Esophagus muscularis mucosa (tissue), 4 donors: ENCODE measurements at regions not wholly inside any gene's neighbourhood (a gene's known extent, or its start where the extent isn't known, plus 50 kb on each side); places are given as distances from the start of the nearest gene placed in this dataset.

Source experiments
- DNase-seq: peaks from one replicate; pipeline ENCODE4 v3.0.0-alpha.2; 2017; ENCODE audit errors: extremely low spot score
- H3K27ac ChIP-seq, 4 donors: fragments of 200-600 bp; sonication (generic); replicated peaks in 1 of 4; 1 replicate in 3 of 4; 2 replicates in 1 of 4; pipeline ENCODE4 v1.5.1; 2016 to 2019; ENCODE audit warnings: mild to moderate bottlenecking in 1 of 4
- H3K27me3 ChIP-seq, 4 donors: fragments of 200-600 bp; sonication (generic); one replicate each; pipeline versions ENCODE4 v1.5.1 to v1.6.0; 2016 to 2019
- H3K36me3 ChIP-seq, 4 donors: fragments of 200-600 bp; sonication (generic); one replicate each; pipeline ENCODE4 v1.5.1; 2016 to 2019
- H3K4me1 ChIP-seq, 4 donors: fragments of 200-600 bp; sonication (generic); one replicate each; pipeline ENCODE4 v1.5.1; 2016 to 2019
- H3K4me3 ChIP-seq, 4 donors: fragments of 200-600 bp; sonication (generic); 1 replicate in 2 of 4; 2 replicates in 2 of 4; pipeline ENCODE4 v1.5.1; 2016 to 2019; ENCODE audit warnings: mild to moderate bottlenecking in 4 of 4, moderate library complexity in 1 of 4
- H3K9me3 ChIP-seq, 4 donors: fragments of 200-600 bp; sonication (generic); 1 replicate in 3 of 4; 2 replicates in 1 of 4; pipeline ENCODE4 v1.5.1; 2016 to 2019
- CTCF ChIP-seq, 3 experiments: fragments of 200-600 bp in 2 of 3; fragments of 450-650 bp in 1 of 3; sonication (generic) in 2 of 3; IDR thresholded peaks; one replicate each; pipeline ENCODE4 v1.5.1; 2017 to 2019; ENCODE audit warnings: antibody characterized with exemption in 3 of 3, mild to moderate bottlenecking in 2 of 3, moderate library complexity in 1 of 3
- EP300 ChIP-seq: sonication (generic); formaldehyde crosslinking; IDR thresholded peaks from one replicate; pipeline ENCODE4 v1.6.1; 2017; ENCODE audit warnings: antibody characterized with exemption
- POLR2A ChIP-seq: fragments of 450-650 bp; IDR thresholded peaks from one replicate; pipeline ENCODE4 v1.6.1; 2017; ENCODE audit warnings: antibody characterized with exemption, moderate library complexity, mild to moderate bottlenecking, low read depth
- POLR2AphosphoS5 ChIP-seq, 2 donors: sonication (generic); formaldehyde crosslinking; IDR thresholded peaks; one replicate each; pipeline ENCODE4 v1.6.1; 2017; ENCODE audit warnings: antibody characterized with exemption in 2 of 2
- WGBS: methylation state at CpG from one replicate; pipeline ENCODE4 v1.1.5; 2018; 5-methylcytosine and 5-hydroxymethylcytosine counted together
- intact Hi-C: fragments of 100-400 bp; cut with DNase I; formaldehyde crosslinking; loops from one replicate; pipeline ENCODE4 v1.15.1; 2023

GRCh38 chr2:180203972-180204371, 196.9 kb upstream of the CWC22 start:
- Histone ChIP-seq H3K9me3 (no peaks in the 10 kb centered on the region), H3K36me3 (no peaks in the 10 kb centered on the region), H3K4me1 (peaks cover 0 to 26% (median 18%) of the 10 kb centered on the region in 4 donors), H3K4me3 (no peak overlapping the region), H3K27me3 (no peaks in the 10 kb centered on the region), H3K27ac (no peak overlapping the region)
- 81% methylated on average over 2 of the region's 2 CpGs for WGBS
- TF ChIP-seq POLR2A = no peak
- TF ChIP-seq POLR2AphosphoS5 (IDR thresholded peaks at IDR 0.05) = no peak
- TF ChIP-seq EP300 = no peak
- no peak for TF ChIP-seq CTCF (IDR thresholded peaks at IDR 0.05)
- intact Hi-C loops = no loop called here
- no peak for DNase-seq

- Histone ChIP-seq H3K27ac (peak overlapping the region in 1 of 4 donors; percentile 20), H3K27me3 (no peaks in the 10 kb centered on the region), H3K9me3 (no peaks in the 10 kb centered on the region), H3K4me1 (peaks cover 0 to 26% (median 18%) of the 10 kb centered on the region in 4 donors), H3K4me3 (peak overlapping the region in 3 of 4 donors; percentile 11 to 35 (median 19)), H3K36me3 (no peaks in the 10 kb centered on the region)
- no peak for DNase-seq
- 24% methylated on average over 7 of the region's 7 CpGs for WGBS
- no peak for TF ChIP-seq POLR2AphosphoS5 (IDR thresholded peaks at IDR 0.05)
- no peak for TF ChIP-seq CTCF (IDR thresholded peaks at IDR 0.05)
- no peak for TF ChIP-seq EP300
- TF ChIP-seq POLR2A = no peak
- intact Hi-C loops = no loop called here
Measured at GRCh38 chr2:180202467-180202951, 195.4 kb upstream of the CWC22 start.

- 76% methylated on average over 2 of the region's 2 CpGs for WGBS
- Histone ChIP-seq H3K4me3 (no peak overlapping the region), H3K27ac (no peak overlapping the region), H3K36me3 (no peaks in the 10 kb centered on the region), H3K4me1 (peaks cover 0 to 8% (median 3%) of the 10 kb centered on the region in 4 donors), H3K27me3 (no peaks in the 10 kb centered on the region), H3K9me3 (no peaks in the 10 kb centered on the region)
- no peak for DNase-seq
- no peak for TF ChIP-seq POLR2A
- TF ChIP-seq CTCF (IDR thresholded peaks at IDR 0.05) = no peak
- TF ChIP-seq POLR2AphosphoS5 (IDR thresholded peaks at IDR 0.05) = no peak
- TF ChIP-seq EP300 = no peak
- intact Hi-C loops = no loop called here
Measured at GRCh38 chr2:180196419-180196977, 189.4 kb upstream of the CWC22 start.

- intact Hi-C loops = no loop called here
- Histone ChIP-seq H3K27ac (no peak overlapping the region), H3K4me1 (peaks cover 0 to 11% (median 4%) of the 10 kb centered on the region in 4 donors), H3K4me3 (no peak overlapping the region), H3K27me3 (no peaks in the 10 kb centered on the region), H3K36me3 (no peaks in the 10 kb centered on the region), H3K9me3 (no peaks in the 10 kb centered on the region)
- TF ChIP-seq EP300 (no peak), POLR2A (no peak), CTCF (IDR thresholded peaks at IDR 0.05) (no peak), POLR2AphosphoS5 (IDR thresholded peaks at IDR 0.05) (no peak)
- DNase-seq = no peak
Measured at GRCh38 chr2:180195847-180196246, 188.8 kb upstream of the CWC22 start.
